ENCODE measurements at regions not wholly inside any gene's neighbourhood (a gene's known extent, or its start where the extent isn't known, plus 50 kb on each side); places are given as distances from the start of the nearest gene placed in this dataset.

- ChIA-PET POLR2A (no interaction called here), CTCF (no interaction called here)
- H3K9me3 ChIP-seq (ENCODE audit: control insufficient read depth in 2 of 3, low read length in 3 of 3), result no peaks in the 10 kb centered on the region
- no peaks in the 10 kb centered on the region for H3K4me1 Mint-ChIP-seq
- H3K4me1 ChIP-seq (ENCODE audit: control insufficient read depth in 2 of 2, insufficient read depth in 2 of 2, low read length in 2 of 2), result no peaks in the 10 kb centered on the region
- no peaks in the 10 kb centered on the region for H3K36me3 Mint-ChIP-seq
- ATAC-seq (no peak), DNase-seq (no peak)
- peaks cover 0 to 2% (median 0%) of the 10 kb centered on the region in 11 donors for H3K9me3 Mint-ChIP-seq
- H3K4me3 Mint-ChIP-seq, result no peak overlapping the region
- no peaks in the 10 kb centered on the region for H3K36me3 ChIP-seq (ENCODE audit: control insufficient read depth in 2 of 3, insufficient read depth in 3 of 3, low read length in 3 of 3)
- H3K27ac Mint-ChIP-seq, result no peak overlapping the region
- no peak overlapping the region for H3K27ac ChIP-seq (ENCODE audit: low read depth, low read length)
- no peak overlapping the region for H3K4me3 ChIP-seq (ENCODE audit: low read length)
- peaks cover 0 to 10% (median 2%) of the 10 kb centered on the region in 5 donors for H3K27me3 Mint-ChIP-seq
- intact Hi-C loops (cut with micrococcal nuclease), result no loop called here
- no peaks in the 10 kb centered on the region for H3K27me3 ChIP-seq (ENCODE audit: control insufficient read depth in 2 of 2, insufficient read depth in 2 of 2, low read length in 2 of 2)
These were observed 438.4 kb downstream of the PLK2 start for GRCh38 chr5:58021466-58021865.

DNA sequence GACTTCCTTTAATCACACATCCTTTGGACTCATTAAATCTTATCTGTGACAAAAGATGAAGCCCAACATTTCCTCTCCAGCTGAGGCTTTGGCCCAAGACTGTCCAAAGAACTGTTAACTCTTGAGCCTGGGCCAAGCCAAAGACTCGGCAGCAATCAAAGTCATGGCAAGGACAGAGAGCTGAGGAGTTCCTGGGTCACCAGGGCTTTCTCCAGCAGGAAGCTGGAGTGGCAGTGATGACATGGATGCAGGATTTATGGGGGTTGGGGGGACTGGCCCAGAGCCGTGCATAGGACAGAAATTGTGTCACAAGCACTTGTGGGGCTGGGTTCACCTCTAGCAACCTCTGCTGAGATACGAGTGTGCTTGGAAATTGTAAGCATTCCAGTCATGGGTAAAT is 440.3 kb downstream of the PLK2 start:
- Mint-ChIP-seq H3K4me3 (no peak overlapping the region), H3K36me3 (no peaks in the 10 kb centered on the region), H3K27ac (no peak overlapping the region), H3K9me3 (peaks cover 0 to 2% (median 0%) of the 10 kb centered on the region in 11 donors), H3K4me1 (no peaks in the 10 kb centered on the region), H3K27me3 (peaks cover 0 to 16% (median 2%) of the 10 kb centered on the region in 5 donors)
- DNase-seq (no peak), ATAC-seq (no peak)
- intact Hi-C loops (cut with micrococcal nuclease), result no loop called here
- CTCF ChIA-PET, result no interaction called here
- Histone ChIP-seq H3K4me1 (ENCODE audit: control insufficient read depth in 2 of 2, insufficient read depth in 2 of 2, low read length in 2 of 2) (no peaks in the 10 kb centered on the region), H3K9me3 (ENCODE audit: control insufficient read depth in 2 of 3, low read length in 3 of 3) (no peaks in the 10 kb centered on the region), H3K27ac (ENCODE audit: low read depth, low read length) (no peak overlapping the region), H3K36me3 (ENCODE audit: control insufficient read depth in 2 of 3, insufficient read depth in 3 of 3, low read length in 3 of 3) (no peaks in the 10 kb centered on the region), H3K27me3 (ENCODE audit: control insufficient read depth in 2 of 2, insufficient read depth in 2 of 2, low read length in 2 of 2) (no peaks in the 10 kb centered on the region), H3K4me3 (ENCODE audit: low read length) (no peak overlapping the region)
- POLR2A ChIA-PET, result no interaction called here

- H3K4me1 Mint-ChIP-seq, result no peaks in the 10 kb centered on the region
- Histone ChIP-seq H3K9me3 (ENCODE audit: control insufficient read depth in 2 of 3, low read length in 3 of 3) (no peaks in the 10 kb centered on the region), H3K27me3 (ENCODE audit: control insufficient read depth in 2 of 2, insufficient read depth in 2 of 2, low read length in 2 of 2) (no peaks in the 10 kb centered on the region), H3K36me3 (ENCODE audit: control insufficient read depth in 2 of 3, insufficient read depth in 3 of 3, low read length in 3 of 3) (no peaks in the 10 kb centered on the region), H3K27ac (ENCODE audit: low read depth, low read length) (no peak overlapping the region), H3K4me3 (ENCODE audit: low read length) (no peak overlapping the region), H3K4me1 (ENCODE audit: control insufficient read depth in 2 of 2, insufficient read depth in 2 of 2, low read length in 2 of 2) (no peaks in the 10 kb centered on the region)
- ChIA-PET CTCF (no interaction called here), POLR2A (no interaction called here)
- no peaks in the 10 kb centered on the region for H3K36me3 Mint-ChIP-seq
- H3K27ac Mint-ChIP-seq, result no peak overlapping the region
- DNase-seq, result no peak
- H3K9me3 Mint-ChIP-seq, result peaks cover 0 to 2% (median 0%) of the 10 kb centered on the region in 11 donors
- intact Hi-C loops (cut with micrococcal nuclease), result no loop called here
- peaks cover 0 to 21% (median 2%) of the 10 kb centered on the region in 5 donors for H3K27me3 Mint-ChIP-seq
- ATAC-seq, result no peak
- H3K4me3 Mint-ChIP-seq, result no peak overlapping the region
These were observed 441.9 kb downstream of the PLK2 start for GRCh38 chr5:58018016-58018415.

DNA sequence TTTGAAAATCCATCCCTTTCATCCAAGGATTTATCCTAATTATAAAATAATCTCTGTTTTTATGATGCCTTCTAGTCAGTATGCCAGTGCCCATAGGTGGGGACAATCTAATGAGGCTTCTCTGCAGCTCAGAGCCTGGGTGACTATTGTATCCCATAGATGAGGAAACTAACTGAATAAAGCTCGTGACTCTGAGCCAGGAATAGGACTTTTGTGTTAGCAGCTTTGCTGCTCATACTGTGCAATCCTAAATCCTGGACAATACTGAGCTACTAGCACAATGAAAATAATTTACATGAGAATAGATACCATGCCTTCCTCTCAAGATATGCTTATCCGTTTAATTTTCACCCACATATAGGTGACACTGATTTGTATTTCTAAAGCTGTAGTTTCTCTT is 443.0 kb downstream of the PLK2 start:
- Histone ChIP-seq H3K27ac (ENCODE audit: low read depth, low read length) (no peak overlapping the region), H3K4me1 (ENCODE audit: control insufficient read depth in 2 of 2, insufficient read depth in 2 of 2, low read length in 2 of 2) (no peaks in the 10 kb centered on the region), H3K27me3 (ENCODE audit: control insufficient read depth in 2 of 2, insufficient read depth in 2 of 2, low read length in 2 of 2) (no peaks in the 10 kb centered on the region), H3K9me3 (ENCODE audit: control insufficient read depth in 2 of 3, low read length in 3 of 3) (no peaks in the 10 kb centered on the region), H3K4me3 (ENCODE audit: low read length) (no peak overlapping the region), H3K36me3 (ENCODE audit: control insufficient read depth in 2 of 3, insufficient read depth in 3 of 3, low read length in 3 of 3) (no peaks in the 10 kb centered on the region)
- no peak for ATAC-seq
- H3K27me3 Mint-ChIP-seq, result peaks cover 0 to 21% (median 2%) of the 10 kb centered on the region in 5 donors
- no peak overlapping the region for H3K27ac Mint-ChIP-seq
- H3K9me3 Mint-ChIP-seq, result peaks cover 0 to 2% (median 0%) of the 10 kb centered on the region in 11 donors
- CTCF ChIA-PET, result no interaction called here
- H3K4me3 Mint-ChIP-seq, result no peak overlapping the region
- no peaks in the 10 kb centered on the region for H3K36me3 Mint-ChIP-seq
- no peaks in the 10 kb centered on the region for H3K4me1 Mint-ChIP-seq
- intact Hi-C loops (cut with micrococcal nuclease), result no loop called here
- POLR2A ChIA-PET, result no interaction called here
- no peak for DNase-seq

GRCh38 chr5:58016358-58016757 is 443.5 kb downstream of the PLK2 start:
- no peak for ATAC-seq
- Histone ChIP-seq H3K27ac (ENCODE audit: low read depth, low read length) (no peak overlapping the region), H3K27me3 (ENCODE audit: control insufficient read depth in 2 of 2, insufficient read depth in 2 of 2, low read length in 2 of 2) (no peaks in the 10 kb centered on the region), H3K4me3 (ENCODE audit: low read length) (no peak overlapping the region), H3K4me1 (ENCODE audit: control insufficient read depth in 2 of 2, insufficient read depth in 2 of 2, low read length in 2 of 2) (no peaks in the 10 kb centered on the region), H3K9me3 (ENCODE audit: control insufficient read depth in 2 of 3, low read length in 3 of 3) (no peaks in the 10 kb centered on the region), H3K36me3 (ENCODE audit: control insufficient read depth in 2 of 3, insufficient read depth in 3 of 3, low read length in 3 of 3) (no peaks in the 10 kb centered on the region)
- no peak for DNase-seq
- H3K4me1 Mint-ChIP-seq, result no peaks in the 10 kb centered on the region
- H3K9me3 Mint-ChIP-seq, result peaks cover 0 to 2% (median 0%) of the 10 kb centered on the region in 11 donors
- no peaks in the 10 kb centered on the region for H3K36me3 Mint-ChIP-seq
- H3K27ac Mint-ChIP-seq, result no peak overlapping the region
- intact Hi-C loops (cut with micrococcal nuclease), result no loop called here
- H3K4me3 Mint-ChIP-seq, result no peak overlapping the region
- CTCF ChIA-PET, result interaction anchor here (0.5 kb wide), 1 partner anchor 536 kb away, joined by 4 read pairs; no protein-coding TSS in a partner anchor
- peaks cover 0 to 21% (median 2%) of the 10 kb centered on the region in 5 donors for H3K27me3 Mint-ChIP-seq
- POLR2A ChIA-PET, result no interaction called here

GRCh38 chr5:58015175-58015574 is 444.7 kb downstream of the PLK2 start:
- Histone ChIP-seq H3K9me3 (ENCODE audit: control insufficient read depth in 2 of 3, low read length in 3 of 3) (no peaks in the 10 kb centered on the region), H3K36me3 (ENCODE audit: control insufficient read depth in 2 of 3, insufficient read depth in 3 of 3, low read length in 3 of 3) (no peaks in the 10 kb centered on the region), H3K27ac (ENCODE audit: low read depth, low read length) (no peak overlapping the region), H3K4me3 (ENCODE audit: low read length) (no peak overlapping the region), H3K27me3 (ENCODE audit: control insufficient read depth in 2 of 2, insufficient read depth in 2 of 2, low read length in 2 of 2) (no peaks in the 10 kb centered on the region), H3K4me1 (ENCODE audit: control insufficient read depth in 2 of 2, insufficient read depth in 2 of 2, low read length in 2 of 2) (no peaks in the 10 kb centered on the region)
- Mint-ChIP-seq H3K4me3 (no peak overlapping the region), H3K27ac (no peak overlapping the region), H3K9me3 (peaks cover 0 to under 1% (median 0%) of the 10 kb centered on the region in 11 donors), H3K4me1 (no peaks in the 10 kb centered on the region), H3K36me3 (no peaks in the 10 kb centered on the region), H3K27me3 (peaks cover 0 to 15% (median 2%) of the 10 kb centered on the region in 5 donors)
- POLR2A ChIA-PET, result no interaction called here
- DNase-seq (no peak), ATAC-seq (no peak)
- intact Hi-C loops (cut with micrococcal nuclease), result no loop called here
- CTCF ChIA-PET, result no interaction called here

DNA sequence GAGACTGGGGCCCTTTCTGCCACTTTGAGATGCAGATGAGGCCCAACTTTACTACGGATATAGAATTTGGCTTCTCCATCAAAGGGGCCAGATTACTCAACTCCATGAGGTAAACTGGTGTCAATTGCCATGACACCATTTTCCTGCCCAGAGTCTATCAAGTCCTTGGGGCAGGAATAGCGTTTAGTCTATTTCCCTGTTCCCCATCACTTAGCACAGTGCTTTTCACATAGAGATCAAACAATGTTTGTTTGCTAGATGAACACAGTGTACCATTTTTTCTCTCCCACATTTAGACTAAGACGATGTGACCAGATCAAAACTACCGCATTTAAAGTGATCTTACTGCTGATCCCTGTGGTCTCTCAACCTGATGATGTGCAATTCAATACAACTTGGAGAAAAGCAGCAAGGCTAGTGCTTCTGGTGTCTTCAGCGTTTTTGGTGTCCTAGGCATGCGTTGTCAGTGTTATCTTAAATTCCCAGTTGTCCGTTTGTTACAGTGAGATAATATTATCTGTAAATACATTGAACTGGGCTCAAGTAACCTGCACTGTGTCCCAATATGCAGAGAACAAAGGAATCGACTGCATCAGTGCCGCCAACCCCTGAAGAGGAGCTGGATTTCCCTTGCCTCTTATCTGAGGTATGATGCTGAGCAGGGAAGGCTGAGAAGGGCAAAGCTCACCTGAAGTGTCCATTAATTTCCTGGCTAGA is 446.2 kb downstream of the PLK2 start:
- Histone ChIP-seq H3K9me3 (ENCODE audit: control insufficient read depth in 2 of 3, low read length in 3 of 3) (no peaks in the 10 kb centered on the region), H3K27ac (ENCODE audit: low read depth, low read length) (no peak overlapping the region), H3K27me3 (ENCODE audit: control insufficient read depth in 2 of 2, insufficient read depth in 2 of 2, low read length in 2 of 2) (no peaks in the 10 kb centered on the region), H3K4me3 (ENCODE audit: low read length) (no peak overlapping the region), H3K4me1 (ENCODE audit: control insufficient read depth in 2 of 2, insufficient read depth in 2 of 2, low read length in 2 of 2) (no peaks in the 10 kb centered on the region), H3K36me3 (ENCODE audit: control insufficient read depth in 2 of 3, insufficient read depth in 3 of 3, low read length in 3 of 3) (no peaks in the 10 kb centered on the region)
- Mint-ChIP-seq H3K27ac (no peak overlapping the region), H3K27me3 (peaks cover 0 to 12% (median 0%) of the 10 kb centered on the region in 5 donors), H3K4me1 (no peaks in the 10 kb centered on the region), H3K36me3 (no peaks in the 10 kb centered on the region), H3K9me3 (no peaks in the 10 kb centered on the region), H3K4me3 (no peak overlapping the region)
- DNase-seq (no peak), ATAC-seq (no peak)
- intact Hi-C loops (cut with micrococcal nuclease), result no loop called here
- CTCF ChIA-PET, result no interaction called here
- POLR2A ChIA-PET, result no interaction called here

Measured in naive thymus-derived CD4-positive, alpha-beta T cell (primary cell).